ENCODE measurements at regions not wholly inside any gene's neighbourhood (a gene's known extent, or its start where the extent isn't known, plus 50 kb on each side); places are given as distances from the start of the nearest gene placed in this dataset.

DNA sequence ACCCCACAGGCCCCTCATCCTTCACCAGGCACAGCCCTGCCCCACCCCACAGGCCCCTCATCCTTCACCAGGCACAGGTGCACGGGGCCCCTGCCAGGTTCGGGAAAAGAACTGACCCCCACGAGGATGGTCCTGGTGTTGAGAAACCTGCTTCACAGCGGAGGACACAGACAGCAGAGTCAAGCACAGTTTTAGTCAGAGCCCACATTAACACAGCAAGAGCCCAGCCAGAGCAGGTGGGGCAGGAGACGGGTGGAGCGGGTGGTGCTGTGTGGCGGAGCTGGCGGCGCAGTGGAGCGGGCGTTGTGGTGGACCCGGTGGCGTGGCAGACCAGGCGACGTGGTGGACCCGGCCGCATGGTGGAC lies 1085.5 kb downstream of the BRD1 start:
- TF ChIP-seq, protein P1, sequence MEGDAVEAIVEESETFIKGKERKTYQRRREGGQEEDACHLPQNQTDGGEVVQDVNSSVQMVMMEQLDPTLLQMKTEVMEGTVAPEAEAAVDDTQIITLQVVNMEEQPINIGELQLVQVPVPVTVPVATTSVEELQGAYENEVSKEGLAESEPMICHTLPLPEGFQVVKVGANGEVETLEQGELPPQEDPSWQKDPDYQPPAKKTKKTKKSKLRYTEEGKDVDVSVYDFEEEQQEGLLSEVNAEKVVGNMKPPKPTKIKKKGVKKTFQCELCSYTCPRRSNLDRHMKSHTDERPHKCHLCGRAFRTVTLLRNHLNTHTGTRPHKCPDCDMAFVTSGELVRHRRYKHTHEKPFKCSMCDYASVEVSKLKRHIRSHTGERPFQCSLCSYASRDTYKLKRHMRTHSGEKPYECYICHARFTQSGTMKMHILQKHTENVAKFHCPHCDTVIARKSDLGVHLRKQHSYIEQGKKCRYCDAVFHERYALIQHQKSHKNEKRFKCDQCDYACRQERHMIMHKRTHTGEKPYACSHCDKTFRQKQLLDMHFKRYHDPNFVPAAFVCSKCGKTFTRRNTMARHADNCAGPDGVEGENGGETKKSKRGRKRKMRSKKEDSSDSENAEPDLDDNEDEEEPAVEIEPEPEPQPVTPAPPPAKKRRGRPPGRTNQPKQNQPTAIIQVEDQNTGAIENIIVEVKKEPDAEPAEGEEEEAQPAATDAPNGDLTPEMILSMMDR (IDR thresholded peaks at IDR 0.05; ENCODE audit: borderline replicate concordance, insufficient read depth, low read depth, low read length): no peak
- H3K4me3 ChIP-seq (ENCODE audit: low read depth, low read length): no peak overlapping the region

DNA sequence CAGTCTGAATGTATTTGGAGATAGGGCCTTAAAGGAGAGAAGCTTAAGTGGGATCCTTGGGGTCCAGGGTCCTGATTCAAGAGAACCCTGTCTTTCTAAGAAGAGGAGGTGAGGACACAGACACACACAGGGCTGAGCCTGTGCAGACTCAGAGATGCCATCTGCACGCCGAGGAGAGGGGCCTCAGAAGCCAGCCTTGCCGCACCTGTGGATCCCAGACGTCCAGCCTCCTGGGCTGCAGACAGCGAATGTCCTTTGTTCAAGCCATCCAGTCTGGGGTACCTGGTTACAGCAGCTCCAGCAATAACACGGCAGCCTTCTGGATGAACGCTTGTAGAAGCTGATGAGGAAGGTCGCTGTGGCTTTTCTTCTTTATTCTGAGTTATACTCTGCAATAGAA lies 1086.1 kb downstream of the BRD1 start:
- H3K4me3 ChIP-seq (ENCODE audit: low read depth, low read length): no peak overlapping the region
- TF ChIP-seq, protein P1 (IDR thresholded peaks at IDR 0.05; ENCODE audit: borderline replicate concordance, insufficient read depth, low read depth, low read length): no peak

DNA sequence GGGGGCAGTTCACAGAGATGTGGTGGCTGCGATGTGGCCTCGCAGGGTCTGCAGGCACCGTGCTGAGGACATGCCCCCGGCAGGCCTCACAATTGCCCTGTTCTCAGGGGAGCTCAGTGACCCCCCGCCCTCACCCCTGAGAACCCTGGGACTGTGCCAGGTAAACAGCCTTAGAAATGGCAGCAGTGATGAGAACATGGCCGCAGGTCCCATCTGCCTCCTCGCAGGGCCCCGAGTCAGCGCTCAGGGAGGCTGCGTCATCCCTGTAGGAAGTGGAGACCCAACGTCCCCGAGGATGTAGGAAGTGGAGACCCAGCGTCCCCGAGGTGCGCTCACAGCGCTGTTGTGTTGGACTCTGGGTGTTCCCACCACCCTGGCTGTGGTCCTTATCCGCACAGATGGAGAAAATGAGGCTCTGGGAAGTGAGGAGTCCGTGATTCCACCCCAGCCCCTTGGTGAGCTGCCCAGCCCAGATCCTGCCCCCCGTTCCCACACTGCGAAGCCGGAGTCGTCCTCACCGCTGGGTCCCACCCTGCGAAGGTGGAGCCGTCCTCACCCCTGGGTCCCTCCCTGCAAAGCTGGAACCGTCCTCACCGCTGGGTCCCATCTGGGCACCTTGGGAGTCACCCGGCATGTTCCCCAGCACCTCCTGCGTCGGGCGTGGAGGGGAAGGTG lies 1086.8 kb downstream of the BRD1 start:
- TF ChIP-seq, protein P1 (IDR thresholded peaks at IDR 0.05; ENCODE audit: borderline replicate concordance, insufficient read depth, low read depth, low read length): no peak

DNA sequence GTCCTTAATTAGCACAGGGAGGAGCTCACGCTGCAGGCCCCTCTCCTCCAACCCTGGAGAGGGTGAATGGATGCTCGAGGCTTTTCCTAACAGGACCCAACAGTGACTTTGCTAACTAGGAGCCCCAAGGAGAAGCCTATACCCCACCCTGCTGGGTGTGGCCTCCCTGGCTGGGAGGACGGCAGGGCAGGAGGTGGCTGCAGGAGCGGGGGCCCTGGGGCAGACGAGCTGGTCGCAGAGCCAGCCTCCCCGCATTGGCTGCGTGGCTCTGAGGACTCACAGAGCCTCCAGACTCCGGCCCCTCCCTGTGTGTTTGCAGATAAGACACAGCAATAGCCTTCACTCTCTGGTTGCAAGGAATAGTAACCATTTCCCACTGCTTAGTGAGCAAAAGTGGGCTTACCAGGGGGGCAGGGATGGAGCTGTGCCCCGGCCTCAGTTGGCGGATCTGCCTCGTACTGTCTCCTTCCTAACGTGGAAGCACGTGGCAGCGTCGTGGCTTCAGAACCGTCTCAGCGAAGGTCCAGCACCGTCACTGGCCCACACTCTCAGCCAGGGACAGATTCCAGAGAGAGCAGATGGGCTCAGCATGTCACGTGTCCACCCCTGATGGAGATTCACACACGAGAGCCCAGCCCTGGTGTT lies 1087.5 kb downstream of the BRD1 start:
- TF ChIP-seq, protein P1 (IDR thresholded peaks at IDR 0.05; ENCODE audit: borderline replicate concordance, insufficient read depth, low read depth, low read length): no peak
- no peak overlapping the region for H3K4me3 ChIP-seq (ENCODE audit: low read depth, low read length)

More for the DNA sequence above, 1086.8 kb downstream of the BRD1 start:
- no peak overlapping the region for H3K4me3 ChIP-seq (ENCODE audit: low read depth, low read length)

GRCh38 chr22:48739348-48740085 lies 1088.2 kb downstream of the BRD1 start:
- TF ChIP-seq, protein P1 (IDR thresholded peaks at IDR 0.05; ENCODE audit: borderline replicate concordance, insufficient read depth, low read depth, low read length): no peak

DNA sequence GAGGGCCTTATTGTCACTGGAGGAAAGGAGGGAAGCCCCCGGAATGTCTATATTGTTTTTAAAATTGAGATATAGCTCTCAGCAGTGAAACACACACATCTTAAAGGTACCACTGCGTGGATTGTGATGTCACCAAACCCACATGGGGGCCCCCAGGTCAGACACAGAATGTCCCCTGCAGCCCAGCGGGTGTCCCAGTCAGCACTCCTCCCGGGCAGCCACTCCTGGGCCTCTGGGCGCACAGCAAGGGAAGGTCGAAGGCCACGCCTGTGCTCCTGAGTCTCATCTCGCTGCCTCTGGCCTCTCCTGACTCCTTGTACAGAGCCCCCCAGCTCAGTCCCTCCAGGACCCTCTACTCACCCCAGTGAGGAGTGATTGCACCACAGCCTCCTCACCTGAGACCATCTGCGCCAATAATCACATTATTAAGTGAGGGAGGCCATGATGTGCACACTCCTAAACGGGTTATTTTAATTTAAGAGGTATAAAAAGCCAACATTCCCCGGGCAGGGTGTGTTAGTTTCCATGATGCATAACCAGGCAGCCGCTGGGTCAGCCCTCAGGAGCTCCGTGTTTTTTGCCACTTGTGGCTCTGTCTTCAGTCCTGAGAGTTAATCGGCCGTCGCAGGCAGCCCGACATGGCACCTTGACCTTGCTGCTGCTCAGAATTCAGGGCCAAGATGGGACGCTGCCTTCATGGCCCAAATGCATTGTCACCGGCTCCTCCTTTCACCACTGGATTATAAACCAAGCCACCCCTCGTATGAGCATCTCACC lies 1089.3 kb downstream of the BRD1 start:
- TF ChIP-seq, protein P1 (IDR thresholded peaks at IDR 0.05; ENCODE audit: borderline replicate concordance, insufficient read depth, low read depth, low read length): no peak
- no peak overlapping the region for H3K4me3 ChIP-seq (ENCODE audit: low read depth, low read length)

More at GRCh38 chr22:48739348-48740085, 1088.2 kb downstream of the BRD1 start:
- H3K4me3 ChIP-seq (ENCODE audit: low read depth, low read length): no peak overlapping the region
